Left renal pelvis (tissue), 4 donors: ENCODE measurements at regions not wholly inside any gene's neighbourhood (a gene's known extent, or its start where the extent isn't known, plus 50 kb on each side); places are given as distances from the start of the nearest gene placed in this dataset.

Source experiments
- DNase-seq, 4 donors: peaks; one replicate each; pipeline ENCODE4 v3.0.0-alpha.2; 2013; ENCODE audit warnings: low read depth in 4 of 4, low spot score in 3 of 4

DNA sequence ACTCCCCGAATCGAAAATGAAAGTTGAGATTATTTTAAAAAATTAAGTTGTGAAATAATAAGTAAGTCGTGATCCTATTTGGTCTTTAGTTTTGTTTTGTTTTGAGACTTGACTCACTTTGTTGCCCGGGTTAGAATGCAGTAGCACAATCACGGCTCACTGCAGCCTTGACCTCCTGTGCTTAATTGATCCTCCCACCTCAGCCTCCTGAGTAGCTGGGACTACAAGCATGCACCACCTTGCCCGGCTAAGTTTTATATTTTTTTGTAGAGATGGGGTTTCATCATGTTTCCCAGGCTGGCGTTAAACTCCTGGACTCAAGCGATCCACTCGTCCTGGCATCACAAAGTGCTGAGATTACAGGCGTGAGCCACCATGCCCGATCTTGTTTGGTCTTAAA, 326.2 kb downstream of the MYCN start:
- DNase-seq = no peak

DNA sequence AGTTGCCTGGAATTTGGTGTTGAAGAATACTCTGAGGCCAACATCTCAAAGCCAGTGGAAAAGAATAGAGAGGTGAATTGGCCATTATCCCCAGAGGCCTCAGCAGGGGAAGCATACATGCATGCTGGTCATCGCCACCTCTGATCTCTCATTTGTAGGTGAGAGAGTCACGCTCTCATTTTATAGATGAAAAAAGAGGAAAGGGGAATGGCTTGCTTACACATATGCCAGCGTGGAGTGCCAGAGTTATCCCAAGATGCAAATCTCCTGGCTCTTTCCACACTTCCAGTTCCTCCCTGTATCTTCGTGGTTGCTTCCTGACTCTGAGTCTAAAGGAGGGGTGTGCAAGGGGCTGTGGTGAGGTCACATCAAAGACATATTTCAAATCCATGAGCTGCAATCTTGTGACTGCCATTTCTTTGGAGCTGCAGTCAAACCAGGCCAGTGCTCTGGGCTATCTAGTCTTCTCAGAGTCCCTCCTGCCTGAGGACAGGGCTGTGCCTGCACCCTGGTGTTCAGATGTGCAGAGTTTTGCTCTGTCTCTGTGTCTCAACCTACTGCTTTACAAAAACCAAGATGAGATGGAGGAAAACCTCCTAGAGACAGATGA, 324.7 kb downstream of the MYCN start:
- no peak for DNase-seq

DNA sequence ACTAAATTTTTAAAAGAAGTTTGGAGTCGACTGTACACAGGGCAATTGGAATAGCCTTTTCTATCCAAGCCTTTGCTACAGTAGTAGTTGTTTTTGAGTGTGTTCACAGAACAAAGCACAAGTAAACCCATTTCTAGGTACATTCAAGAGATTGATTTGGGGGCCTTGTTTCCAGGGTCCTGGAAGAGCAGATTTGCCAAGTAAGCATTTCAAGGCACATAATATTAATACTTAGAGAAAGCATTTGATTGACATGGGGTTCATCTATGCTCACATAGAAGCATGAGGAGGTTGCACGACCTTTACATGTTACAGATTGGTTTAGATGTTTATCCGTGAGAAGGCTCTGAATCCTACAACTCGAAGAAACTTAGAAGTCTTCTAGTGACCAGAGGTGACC, 324.1 kb downstream of the MYCN start:
- DNase-seq = no peak

DNA sequence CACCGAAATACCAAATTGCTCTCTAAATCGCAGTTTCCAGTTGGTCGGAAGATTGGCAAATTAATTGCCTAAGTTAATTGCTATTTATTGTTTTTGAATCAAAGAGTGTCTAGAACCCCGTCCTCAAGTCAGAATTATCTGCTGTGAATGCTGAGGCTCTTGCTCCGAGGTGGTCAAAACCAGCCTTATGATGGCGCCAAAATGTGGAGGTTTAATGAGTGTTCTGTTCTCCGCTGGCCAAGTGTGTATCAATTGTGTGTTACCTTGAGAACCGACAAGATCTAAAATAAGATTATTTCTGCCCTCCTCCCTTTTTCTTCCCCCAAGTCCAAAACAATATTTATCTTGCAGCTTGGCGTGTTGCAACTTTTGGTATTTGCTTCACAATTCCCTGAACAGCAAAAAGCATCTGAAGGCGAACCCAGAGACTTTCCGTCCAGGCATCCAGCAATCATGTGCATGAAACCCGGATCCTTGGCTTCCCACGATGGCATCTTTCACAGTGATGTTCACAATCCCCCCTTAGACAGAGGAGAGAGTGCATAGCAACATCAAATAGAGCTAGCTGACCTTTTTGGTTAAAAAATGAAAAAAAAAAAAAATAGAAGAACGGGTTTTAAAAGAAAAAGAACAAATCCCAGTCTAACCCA, 323.0 kb downstream of the MYCN start:
- no peak for DNase-seq

DNA sequence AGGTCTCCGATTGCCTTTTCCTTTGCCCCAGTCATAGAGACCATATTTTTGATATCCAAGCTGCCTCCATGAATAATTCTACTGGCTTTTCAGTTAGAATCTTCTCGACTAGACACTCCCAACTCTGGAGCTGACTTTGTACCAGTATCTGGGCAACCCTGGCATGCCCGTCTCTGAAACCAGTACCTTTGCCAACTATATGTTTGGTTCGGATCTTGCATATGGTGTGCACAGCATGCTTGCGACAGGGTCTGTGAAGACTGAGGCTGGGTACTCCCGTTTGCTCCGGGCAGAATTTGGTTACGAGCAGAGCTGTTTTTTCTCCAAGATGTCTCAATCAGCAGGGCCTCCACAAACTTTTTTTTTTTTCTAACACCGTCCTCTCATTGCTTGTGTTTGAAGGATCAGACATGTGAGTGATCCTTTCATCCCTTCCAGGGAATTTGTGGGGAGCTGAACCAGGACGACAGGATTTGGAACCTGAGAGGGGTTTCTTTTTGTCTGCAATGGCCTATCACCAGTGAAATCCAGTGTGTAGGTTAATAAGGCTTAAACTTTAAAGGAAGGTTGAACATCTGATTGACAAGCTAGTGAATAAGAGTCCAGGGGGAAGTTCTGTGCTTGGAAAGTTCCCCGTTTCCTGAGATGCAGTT, 322.3 kb downstream of the MYCN start:
- no peak for DNase-seq

DNA sequence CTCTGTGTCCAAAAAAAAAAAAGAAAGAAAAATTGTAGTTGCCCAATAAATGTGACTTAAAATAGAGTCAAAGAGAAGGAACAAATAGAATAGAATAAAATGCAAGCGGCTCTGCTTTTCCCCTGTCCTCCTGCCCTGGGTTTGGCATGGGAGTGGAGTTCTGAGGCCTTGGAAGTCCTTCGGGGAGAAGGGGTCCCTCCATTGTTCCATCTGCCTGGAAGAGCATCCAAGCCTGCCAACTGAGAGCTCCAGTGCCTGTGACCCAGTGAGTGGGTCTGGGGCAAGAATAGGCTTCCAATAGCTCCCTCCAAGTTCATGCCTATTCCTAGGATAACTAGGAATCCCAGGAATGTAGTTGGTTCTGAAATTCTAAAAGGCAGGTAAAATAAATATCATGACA, 321.4 kb downstream of the MYCN start:
- no peak for DNase-seq

DNA sequence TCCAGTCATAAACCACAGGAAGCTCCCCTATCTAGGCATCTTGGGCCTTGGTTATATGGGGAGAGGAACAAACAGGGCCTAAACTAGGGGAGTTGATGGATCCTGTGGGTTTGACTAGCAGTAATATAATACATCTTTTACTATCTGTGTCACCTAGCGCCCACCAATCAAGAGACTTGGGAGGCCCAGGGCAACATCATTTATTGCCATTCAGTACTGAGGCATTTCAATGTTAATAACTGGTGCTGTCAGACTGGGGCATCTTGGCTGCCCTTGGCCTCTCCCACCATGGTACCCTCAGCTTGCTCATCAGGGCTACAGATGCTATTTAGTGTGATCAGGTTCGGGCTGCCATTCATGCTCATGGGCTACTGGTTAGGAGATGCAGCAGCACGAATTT, 320.7 kb downstream of the MYCN start:
- DNase-seq = no peak

DNA sequence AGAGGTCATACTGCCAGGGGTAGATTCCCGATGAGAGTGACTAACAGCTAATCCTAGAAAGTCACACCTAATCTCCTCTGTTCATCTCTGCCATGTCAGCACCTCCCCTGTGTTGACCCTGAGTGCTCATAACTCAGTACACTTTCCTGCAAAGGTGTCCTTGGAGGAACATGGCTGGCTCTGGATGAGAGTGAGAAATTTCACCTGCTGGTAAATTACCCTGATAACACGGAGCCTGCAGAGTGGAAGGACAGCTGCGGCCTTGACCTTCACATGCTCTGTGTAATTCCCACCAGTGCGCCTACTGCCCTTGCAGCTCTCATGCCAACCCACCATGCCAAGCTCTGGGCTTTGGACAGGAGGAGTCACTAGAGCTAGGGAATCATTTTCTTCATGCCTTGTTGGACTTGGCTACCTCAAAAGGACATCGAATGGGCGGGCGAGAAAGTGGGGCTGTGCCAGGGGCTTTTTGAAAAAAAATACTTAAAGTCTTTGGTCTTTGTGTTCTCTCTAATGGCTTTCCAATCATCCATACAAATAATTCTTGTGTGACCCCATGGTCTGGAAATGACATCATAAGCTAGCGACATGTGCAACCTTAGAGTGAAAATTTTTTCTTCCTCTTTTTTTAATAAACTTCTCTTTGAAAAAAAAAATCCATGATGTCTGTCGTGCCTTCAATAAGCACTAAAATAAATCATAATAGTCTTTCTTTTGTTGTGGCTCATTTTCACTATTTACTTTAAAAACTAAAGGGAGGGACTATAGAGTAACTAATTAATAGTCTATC, 319.9 kb downstream of the MYCN start:
- no peak for DNase-seq

DNA sequence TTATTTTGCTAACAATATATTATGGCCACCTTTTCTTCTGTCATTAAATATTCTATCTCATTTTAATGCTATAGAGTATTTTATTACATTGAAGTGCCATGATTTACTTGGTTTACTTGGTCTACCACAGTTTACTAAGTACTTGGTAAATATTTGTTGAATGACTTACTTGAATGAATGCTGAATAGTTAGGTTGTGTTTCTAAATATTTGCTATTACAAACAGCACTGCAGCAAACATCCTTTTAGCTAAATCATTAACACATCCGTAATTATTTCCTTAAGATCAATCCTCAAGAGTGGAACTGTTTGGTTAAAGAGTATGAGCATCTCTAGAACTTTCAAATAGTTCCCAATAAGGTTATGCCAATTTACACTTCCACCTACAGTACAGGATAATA, 318.7 kb downstream of the MYCN start:
- no peak for DNase-seq

DNA sequence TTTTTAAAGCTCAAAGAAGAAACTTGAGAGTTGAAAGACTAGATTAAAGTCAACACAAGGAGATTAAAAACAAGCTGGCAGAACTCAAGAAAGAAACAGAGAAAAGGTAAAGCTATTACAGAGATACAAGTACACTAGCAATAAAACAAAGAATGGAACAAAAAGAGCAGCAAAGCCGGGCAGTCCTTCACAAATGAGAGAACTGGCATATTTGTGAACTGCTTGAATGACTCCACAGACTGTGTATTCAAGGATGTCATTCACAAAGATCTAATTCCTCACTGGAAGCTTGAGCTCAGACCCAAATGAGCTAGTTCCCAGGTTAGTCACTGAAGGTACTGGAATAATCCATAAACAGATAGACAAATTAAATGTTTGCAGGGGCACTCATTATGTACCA, 318.0 kb downstream of the MYCN start:
- no peak for DNase-seq

DNA sequence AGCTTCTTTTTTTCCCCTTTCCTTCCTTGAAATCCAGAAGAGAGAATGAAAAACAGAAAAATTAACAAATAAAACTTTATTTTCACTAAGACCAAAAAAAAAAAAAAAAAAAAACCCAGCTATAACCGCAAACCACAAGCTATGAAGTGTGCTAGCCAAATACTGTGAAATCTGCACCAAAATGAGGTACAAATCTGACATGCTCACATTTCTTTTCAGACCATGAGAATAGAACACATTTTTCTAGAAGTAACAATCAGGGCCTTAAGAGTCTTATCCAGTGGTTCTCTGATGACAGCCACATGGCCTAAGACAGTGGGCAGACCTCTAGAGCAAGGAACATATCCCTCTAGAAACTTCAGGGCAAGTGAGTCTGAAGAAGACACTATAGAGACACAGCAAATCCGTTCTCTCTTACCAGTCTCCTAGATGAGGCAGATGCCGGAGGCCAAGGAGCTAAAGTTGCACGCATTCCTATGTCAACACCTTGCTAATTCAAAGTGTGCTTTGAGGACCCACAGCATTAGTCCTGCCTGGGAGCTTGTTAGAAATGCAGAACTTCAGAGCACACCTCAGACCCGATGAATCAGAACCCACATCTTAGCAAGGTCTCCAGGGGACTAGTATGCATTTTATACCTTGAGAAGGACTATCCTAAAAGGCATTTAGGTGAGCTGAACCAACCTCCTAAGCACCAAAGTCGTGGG, 317.1 kb downstream of the MYCN start:
- DNase-seq = no peak

DNA sequence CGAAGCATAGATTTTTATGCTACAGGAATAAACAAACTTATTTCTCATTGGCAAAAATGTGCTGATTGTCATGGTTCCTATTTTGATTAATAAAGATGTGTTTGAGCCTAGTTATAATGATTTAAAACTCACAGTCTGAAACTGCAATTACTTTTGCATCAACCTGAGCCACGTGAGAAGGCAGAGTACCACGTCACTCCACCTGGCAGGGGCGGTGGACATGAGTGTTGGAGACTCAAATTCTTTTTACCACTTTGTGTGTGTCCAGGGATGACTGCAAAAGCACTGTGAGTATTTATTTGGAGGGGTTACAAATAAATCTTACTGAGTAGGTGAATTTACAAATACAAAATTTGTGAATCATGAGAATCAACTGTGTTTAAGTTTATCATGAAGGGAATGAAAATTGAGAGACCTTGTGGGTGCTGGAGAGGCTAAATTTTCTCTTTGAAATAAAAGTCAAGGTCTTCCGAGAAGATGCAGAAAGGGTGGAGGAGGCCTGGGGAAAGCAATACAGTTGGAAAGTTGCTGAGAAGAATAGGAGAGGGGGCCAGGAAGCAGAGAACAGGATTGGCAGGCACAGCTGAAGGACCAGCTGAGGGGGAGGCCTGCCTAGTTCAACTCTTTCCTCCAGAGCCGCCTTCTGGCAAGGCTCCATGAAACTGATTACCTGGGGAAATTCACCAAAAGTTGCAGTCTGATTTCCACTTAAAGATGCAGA, 316.4 kb downstream of the MYCN start:
- DNase-seq = no peak

DNA sequence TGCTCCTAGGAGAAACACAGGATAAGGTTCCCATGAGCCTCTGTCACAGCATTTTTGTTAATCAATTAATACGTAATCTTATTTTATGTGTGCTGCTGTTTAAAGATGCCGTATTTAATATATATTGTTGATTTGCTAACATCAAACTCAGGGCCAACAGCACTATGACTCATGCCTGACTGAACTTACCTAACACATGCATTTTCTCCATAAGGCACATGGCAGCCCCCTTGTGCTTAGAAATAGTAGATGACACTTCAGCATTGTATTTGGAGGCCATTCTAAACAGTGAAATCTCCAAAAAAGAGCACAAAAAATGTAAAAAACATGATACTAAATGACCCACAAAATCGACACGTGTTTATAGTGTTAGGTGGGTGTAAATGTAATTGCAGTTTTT, 314.8 kb downstream of the MYCN start:
- DNase-seq = no peak

DNA sequence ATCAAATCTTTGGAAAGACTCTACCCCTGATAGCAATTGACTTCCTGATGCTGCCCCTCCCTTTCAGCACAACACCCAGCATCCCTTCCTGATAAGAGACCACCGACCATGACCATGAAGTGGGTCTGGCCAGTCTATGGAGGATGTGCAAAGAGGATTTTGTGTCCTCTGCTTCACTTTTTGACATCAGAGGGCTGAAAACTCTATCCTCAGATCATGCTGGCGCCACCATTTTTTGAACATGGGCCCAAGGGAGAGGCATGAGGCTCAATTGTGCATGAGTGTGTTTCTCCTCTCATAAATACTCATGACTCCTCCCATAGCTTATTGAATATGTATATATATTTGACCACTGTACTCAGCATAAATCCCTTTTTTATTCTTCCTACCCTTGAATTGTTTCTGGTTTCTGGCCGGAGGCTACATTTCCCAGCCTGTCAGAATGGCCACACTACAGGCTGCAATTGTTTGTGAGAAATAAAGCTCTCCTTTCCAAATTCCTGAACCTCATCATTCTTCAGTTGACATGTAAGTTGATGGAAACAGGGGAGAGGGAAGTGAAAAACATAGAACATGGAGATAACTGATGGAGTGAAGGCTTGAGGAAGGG, 314.1 kb downstream of the MYCN start:
- DNase-seq = no peak

DNA sequence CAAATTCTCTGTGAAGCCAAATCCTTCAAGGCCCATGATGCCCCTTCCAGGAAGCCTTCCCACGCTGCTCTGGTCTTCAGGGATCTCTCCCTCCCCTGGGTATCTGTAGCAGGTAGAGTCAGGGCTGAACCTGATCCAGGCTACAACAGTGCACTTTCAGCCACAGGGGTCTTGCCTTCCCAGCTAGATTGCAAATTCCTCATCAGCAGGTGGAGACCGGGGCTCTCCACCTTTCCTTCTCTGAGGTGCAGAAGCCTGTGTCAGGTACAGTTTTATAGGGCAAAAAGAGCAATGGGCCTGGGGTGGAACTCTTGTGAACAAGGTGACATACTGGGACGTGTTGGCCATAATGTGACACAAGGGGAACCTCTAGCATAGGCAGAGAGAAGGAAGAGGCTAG, 312.9 kb downstream of the MYCN start:
- no peak for DNase-seq

DNA sequence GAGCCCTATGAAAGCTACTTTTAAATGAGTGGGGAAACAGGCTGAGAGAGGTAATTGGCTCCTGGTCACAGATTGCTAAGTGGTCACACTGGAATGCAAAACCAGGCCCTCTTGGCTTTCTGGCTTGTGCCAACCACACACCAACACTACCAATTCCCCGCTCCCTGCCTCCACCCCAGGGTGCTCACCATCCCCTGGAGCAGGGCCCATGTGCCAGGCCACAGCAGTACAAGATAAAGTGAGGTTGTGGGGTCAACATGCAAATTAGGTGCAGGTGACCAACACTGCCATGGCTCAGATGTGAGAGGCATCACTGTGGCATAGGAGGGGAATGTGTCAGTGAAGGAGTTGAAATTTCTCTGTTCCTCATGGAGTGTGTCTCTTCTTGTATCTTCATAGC, 312.5 kb downstream of the MYCN start:
- DNase-seq = no peak

DNA sequence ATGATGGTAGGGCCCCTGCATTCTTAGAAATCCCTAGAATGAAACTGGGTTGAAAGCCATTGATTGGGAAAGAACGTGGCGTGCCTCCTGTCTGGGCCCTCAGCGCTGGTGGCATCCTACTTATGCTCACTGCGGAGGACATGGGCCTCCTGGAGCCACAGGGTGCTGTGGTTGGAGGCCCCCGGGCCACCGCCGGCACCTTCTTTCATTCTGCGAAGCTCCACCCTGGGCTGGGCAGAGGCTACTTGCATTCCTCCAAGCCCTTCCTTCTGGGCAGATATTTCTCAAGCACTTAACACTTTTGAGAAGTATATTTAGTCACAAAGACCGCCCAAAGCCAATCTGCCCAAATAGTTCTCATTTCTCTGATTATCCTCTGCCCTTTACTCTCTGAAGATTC, 311.9 kb downstream of the MYCN start:
- no peak for DNase-seq

DNA sequence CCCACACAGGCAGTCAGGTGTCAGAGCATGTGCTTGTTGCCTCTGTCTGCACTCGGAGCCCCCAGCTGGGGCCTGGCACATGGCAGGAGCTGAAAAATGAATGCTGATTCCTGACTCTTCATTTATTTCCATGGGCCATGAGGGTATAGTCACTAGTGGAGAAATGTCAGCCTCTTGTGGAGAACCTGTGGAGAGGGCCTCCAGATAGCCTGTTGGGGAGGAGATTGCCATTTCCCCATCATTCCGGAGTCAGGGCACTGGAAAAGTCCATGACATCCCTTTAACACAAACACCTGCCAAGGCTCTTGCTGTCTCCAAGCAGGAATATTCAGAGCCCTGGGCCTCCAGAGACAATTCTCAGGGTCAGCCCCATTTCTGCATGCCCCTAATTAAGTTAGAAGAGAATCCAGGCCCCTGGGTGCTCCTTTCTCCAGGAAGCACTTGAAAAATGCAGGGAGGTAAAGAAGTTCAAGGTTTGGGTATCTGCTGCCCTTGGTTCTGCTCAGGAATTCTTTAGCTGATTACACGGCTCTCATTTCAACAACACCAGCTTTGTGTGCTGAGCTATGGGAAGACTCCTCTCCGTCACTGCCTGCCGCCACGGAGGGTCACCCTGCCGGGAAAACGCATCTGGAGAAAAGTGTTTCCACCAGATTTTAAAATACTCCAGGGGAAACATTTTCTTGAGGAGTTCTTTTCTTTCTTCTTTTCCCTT, 311.3 kb downstream of the MYCN start:
- DNase-seq = no peak

DNA sequence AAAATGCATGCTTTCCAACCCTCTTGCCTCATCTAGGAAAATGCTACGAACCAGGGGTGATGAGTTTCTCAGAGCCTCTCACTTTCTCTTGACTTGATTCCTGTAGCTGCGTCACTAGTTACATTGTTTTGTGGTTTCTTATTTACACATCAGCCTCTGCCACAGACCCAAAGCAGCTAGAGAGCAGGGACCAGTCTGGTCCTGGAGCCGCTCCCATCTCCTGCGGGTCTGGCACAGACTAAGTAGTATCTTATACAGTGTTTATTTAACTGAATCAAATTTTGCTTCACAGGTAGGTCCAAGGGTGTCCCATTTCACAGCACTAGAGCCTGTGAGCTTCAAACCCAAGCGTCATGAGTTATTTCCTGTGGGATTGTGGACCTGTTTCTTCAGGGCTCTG, 310.5 kb downstream of the MYCN start:
- DNase-seq = no peak
